GM13977 (cell line): ENCODE measurements at regions not wholly inside any gene's neighbourhood (a gene's known extent, or its start where the extent isn't known, plus 50 kb on each side); places are given as distances from the start of the nearest gene placed in this dataset.
"Not testable (repeated sequence)": the region's sequence is repeated elsewhere in the genome, so short reads cannot be mapped to it uniquely, and the experiment has no call there.

Experiments used
- DNase-seq: peaks from one replicate; pipeline ENCODE4 v3.0.0; 2012; ENCODE audit warnings: low spot score
- in situ Hi-C: fragments of 300-500 bp; cut with MboI; formaldehyde crosslinking; loops from one replicate; pipeline ENCODE4 v1.12.0; 2022; ENCODE audit warnings: low sequenced_read_pairs, low pct_unique_long_range_greater_than_20kb, mixed read lengths, inconsistent platforms; ENCODE audit not compliant: unreplicated experiment
- TF ChIP-seq, protein P1 (sequence below): IDR thresholded peaks from 2 replicates; pipeline ENCODE4 v1.5.1; 2012; ENCODE audit warnings: mild to moderate bottlenecking, control low read depth; ENCODE audit not compliant: insufficient read depth; ENCODE audit errors: extremely low read depth, missing control alignments

- in situ Hi-C loops, result no loop called here
- TF ChIP-seq, protein P1, sequence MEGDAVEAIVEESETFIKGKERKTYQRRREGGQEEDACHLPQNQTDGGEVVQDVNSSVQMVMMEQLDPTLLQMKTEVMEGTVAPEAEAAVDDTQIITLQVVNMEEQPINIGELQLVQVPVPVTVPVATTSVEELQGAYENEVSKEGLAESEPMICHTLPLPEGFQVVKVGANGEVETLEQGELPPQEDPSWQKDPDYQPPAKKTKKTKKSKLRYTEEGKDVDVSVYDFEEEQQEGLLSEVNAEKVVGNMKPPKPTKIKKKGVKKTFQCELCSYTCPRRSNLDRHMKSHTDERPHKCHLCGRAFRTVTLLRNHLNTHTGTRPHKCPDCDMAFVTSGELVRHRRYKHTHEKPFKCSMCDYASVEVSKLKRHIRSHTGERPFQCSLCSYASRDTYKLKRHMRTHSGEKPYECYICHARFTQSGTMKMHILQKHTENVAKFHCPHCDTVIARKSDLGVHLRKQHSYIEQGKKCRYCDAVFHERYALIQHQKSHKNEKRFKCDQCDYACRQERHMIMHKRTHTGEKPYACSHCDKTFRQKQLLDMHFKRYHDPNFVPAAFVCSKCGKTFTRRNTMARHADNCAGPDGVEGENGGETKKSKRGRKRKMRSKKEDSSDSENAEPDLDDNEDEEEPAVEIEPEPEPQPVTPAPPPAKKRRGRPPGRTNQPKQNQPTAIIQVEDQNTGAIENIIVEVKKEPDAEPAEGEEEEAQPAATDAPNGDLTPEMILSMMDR, result no peak
These were observed 478.9 kb upstream of the CHORDC1 start for GRCh38 chr11:90701716-90702115.

GRCh38 chr11:90700789-90701439, 478.1 kb upstream of the CHORDC1 start:
- DNase-seq, result peak; percentile 3
- in situ Hi-C loops, result no loop called here
- TF ChIP-seq, protein P1, result no peak

More at GRCh38 chr11:90701716-90702115, 478.9 kb upstream of the CHORDC1 start:
- DNase-seq, result no peak

DNA sequence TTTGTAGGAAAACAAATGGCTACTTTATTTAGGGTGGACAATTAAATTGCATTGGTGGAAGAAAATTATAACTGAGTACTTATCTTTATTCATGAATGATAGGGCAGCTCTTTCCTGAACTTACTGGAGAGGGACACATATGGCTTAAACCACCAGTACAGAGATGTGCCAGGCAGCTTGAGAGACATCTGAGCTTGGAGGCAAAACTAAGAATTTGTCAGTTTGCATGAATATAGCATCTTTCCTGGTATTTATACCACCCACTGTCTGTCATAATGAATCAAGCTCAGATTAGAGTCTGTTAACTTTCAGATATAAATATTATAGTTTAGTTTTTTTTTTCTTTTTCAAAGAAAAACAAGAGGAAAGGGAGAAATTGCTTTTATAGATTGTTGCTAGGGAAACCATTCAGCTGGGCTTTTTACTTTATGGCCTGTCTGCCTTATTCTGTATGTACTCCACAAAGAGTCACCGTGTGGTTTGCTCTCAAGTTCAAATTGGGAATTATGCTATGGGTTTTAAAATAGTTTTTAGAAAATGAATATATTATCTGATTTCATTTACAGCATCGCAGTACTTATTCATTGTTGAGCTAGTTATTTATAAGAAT, 477.0 kb upstream of the CHORDC1 start:
- TF ChIP-seq, protein P1, result no peak
- in situ Hi-C loops, result no loop called here
- DNase-seq, result no peak

GRCh38 chr11:90698238-90698637, 475.4 kb upstream of the CHORDC1 start:
- in situ Hi-C loops, result no loop called here
- TF ChIP-seq, protein P1, result no peak

GRCh38 chr11:90675496-90675895, 452.6 kb upstream of the CHORDC1 start:
- DNase-seq, in situ Hi-C loops: not testable (repeated sequence)

More at GRCh38 chr11:90698238-90698637, 475.4 kb upstream of the CHORDC1 start:
- no peak for DNase-seq

GRCh38 chr11:90669094-90669493, 446.2 kb upstream of the CHORDC1 start:
- DNase-seq, result no peak
- TF ChIP-seq, protein P1, result no peak
- in situ Hi-C loops, result no loop called here

DNA sequence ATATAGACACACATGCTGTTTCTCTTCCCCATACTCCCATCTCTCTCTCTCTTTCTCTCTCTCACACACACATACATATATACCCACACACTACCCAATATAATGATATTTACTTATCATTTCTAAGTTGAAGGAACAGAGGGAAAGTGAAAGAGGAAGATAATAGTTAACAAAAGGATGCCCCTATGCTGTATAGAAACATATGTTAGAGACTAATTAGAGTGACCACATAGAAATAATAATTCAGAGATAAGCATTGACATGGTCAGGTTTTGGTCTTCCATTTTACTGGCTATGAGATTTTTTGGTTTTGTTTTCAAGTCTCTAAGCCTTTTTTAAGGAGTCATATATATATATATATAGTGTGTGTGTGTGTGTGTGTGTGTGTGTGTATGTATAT, 445.7 kb upstream of the CHORDC1 start:
- no peak for DNase-seq
- in situ Hi-C loops, result no loop called here
- TF ChIP-seq, protein P1, result no peak
